ENCODE measurements at regions not wholly inside any gene's neighbourhood (a gene's known extent, or its start where the extent isn't known, plus 50 kb on each side); places are given as distances from the start of the nearest gene placed in this dataset.
"Not testable (repeated sequence)": the region's sequence is repeated elsewhere in the genome, so short reads cannot be mapped to it uniquely, and the experiment has no call there.

DNA sequence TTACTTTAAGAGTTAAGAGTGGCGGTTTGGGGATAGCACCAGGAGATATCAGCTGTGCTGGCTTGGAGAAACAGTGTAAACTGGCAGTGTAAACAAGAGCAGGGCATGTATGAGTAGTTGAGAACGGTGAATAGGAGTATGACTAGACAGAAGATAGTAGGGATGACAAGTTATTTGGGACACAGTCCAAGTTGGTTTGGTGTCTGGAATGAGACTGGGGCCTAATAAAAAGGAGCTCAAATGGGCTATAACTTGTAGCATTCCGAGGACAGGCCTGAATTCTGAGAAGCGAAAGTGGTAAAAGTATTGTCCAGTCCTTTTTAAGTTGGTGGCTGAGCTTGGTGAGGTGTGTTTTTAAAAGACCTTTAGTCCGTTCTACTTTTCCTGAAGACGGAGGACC, 883.9 kb upstream of the CITED2 start:
- in situ Hi-C loops (cut with MboI; ENCODE audit: low sequenced_read_pairs), result not testable (repeated sequence)

DNA sequence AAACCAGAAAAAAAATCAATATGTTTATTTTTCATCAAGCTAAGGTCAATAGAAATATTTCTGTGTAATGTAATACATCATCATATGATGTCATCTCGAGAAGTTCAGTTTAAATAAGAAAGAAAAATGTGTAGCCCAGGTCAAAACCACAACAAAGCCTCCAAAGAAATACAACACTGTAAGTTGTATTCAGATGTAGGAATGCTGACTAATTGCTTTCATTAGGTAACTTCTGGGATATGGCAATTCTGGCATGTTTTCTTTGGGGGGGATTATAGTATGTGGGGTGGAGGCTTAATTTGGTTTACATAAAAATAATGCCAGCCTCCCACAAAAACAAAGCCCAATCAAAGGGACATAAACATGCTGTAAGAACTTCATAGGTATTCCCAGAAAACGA, 881.8 kb upstream of the CITED2 start:
- in situ Hi-C loops (cut with MboI; ENCODE audit: low sequenced_read_pairs), result no loop called here

GRCh38 chr6:140253096-140253495, 878.6 kb upstream of the CITED2 start:
- in situ Hi-C loops (cut with MboI; ENCODE audit: low sequenced_read_pairs), result no loop called here

DNA sequence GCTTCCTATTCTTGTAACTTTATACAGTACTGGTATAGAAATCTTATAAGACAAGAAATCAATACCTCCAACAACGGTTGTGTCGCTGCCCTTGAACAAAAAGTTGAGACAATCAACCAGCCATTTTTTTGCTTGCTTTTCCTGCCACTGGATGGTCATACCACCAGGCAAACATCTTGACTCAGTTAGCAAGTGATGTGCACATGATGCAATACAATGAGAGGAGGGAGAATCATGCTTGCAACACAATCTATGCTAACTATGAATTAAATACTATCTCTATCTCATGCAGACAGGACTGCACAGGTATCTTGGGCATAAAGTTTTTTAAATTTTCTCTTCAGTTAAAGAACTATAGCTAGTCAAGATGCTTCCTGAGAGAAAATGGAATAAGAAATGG, 877.7 kb upstream of the CITED2 start:
- in situ Hi-C loops (cut with MboI; ENCODE audit: low sequenced_read_pairs), result no loop called here

DNA sequence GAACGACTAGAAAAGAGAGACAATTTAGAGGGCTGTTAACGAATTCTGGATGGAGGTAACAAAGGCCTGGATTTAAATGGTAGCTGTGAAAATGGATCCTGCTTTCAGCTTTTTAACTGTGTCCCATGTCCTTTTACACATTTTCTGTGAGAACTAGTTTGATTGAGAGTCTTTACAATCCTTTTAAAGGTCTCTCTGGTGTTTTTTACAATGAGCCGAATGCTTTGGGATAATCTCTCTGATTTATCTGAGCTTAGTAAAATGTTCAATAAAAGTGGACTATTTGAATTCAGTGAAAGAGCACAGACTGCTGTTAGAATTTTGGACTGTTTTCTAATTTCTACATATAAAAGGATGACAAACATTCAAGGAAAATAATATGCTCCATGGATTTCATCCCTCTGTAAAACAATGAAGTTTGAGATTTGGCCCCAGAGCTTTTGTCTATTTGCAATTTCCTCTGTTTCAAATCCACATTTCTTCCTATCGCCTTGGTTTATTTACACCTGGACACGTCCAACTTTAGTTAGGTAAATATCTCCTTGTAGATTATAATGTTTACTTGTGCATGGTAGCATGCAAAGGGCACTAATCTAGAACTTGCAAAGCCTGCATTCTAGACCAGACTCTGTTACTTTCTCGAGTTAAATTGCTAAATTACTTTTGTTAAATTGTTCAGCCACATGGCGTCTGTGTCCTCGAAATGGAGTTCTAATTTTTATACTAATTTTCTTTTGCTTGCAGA, 871.0 kb upstream of the CITED2 start:
- in situ Hi-C loops (cut with MboI; ENCODE audit: low sequenced_read_pairs), result no loop called here

DNA sequence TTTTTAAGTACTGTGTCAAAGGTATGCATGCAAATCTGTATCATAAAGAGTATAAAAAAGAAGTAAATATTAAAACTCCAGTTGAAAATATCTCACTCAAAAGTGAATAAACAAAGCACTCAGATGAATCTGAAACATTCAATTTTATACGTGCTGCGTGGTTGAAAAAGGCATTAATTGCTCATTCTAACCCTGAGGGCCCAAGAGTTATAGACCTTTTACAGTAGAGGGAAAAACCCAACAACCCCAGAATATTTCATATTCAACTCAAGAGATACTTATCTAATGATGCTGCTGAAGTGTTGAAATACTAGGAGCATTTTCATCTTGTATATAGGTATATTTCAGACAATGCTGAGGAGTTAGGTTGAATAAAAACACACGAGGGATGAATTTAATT, 862.8 kb upstream of the CITED2 start:
- in situ Hi-C loops (cut with MboI; ENCODE audit: low sequenced_read_pairs), result no loop called here

- in situ Hi-C loops (cut with MboI; ENCODE audit: low sequenced_read_pairs), result no loop called here
These were observed 862.3 kb upstream of the CITED2 start for GRCh38 chr6:140236732-140237131.

- in situ Hi-C loops (cut with MboI; ENCODE audit: low sequenced_read_pairs), result no loop called here
These were observed 855.8 kb upstream of the CITED2 start for GRCh38 chr6:140230282-140230681.

GRCh38 chr6:140228491-140228890, 854.0 kb upstream of the CITED2 start:
- in situ Hi-C loops (cut with MboI; ENCODE audit: low sequenced_read_pairs), result no loop called here

DNA sequence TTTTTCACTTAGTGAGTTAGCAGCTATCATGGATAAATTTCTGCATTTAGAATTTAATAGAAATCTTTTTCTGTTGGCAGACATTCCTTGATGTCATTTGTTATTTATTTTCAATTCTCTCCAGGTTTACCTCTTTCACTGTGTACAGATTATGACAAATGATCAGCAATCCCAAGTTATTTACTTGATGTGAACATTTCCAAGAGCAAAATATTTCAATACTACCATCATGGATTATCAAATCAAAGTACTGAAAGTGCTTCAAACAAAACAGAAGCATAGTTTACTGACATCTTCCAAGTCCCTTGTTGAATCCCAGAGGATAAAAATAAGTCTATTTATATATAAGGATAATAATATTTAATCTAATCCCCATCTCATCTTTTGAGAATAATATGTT, 852.2 kb upstream of the CITED2 start:
- in situ Hi-C loops (cut with MboI; ENCODE audit: low sequenced_read_pairs), result no loop called here

DNA sequence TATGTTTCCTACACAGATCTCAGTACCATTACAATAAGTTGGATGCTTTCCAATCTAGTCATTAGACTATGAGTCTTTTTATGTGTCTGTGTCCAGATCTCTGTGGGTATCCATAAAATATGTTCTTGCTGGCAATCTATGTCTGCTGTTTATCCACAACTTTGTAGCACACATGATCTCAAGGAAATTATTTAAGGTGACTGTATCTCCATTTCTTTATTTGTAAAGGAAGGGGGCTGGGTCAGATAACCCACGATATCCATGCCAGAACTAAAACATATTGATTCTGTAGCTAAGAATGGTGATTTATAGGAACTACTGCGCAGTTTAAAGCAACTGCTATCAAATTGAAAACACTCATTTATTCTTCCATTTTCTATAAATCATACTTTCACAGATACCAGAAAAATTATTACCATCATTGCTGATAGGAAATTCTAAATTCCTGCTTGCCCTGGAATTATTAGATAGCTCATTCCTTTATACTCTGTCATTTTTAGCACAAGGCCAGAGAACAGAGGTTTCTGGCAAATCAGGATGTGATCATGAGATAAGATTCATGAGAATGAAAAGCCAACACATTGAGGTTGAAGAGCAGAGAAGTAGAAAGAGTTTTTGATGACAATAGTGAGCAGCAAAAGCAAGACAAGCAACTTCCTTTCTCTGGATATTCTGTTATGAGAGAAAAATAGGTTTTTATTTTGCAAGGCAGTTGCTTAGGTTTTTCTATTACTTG, 851.4 kb upstream of the CITED2 start:
- in situ Hi-C loops (cut with MboI; ENCODE audit: low sequenced_read_pairs), result no loop called here

DNA sequence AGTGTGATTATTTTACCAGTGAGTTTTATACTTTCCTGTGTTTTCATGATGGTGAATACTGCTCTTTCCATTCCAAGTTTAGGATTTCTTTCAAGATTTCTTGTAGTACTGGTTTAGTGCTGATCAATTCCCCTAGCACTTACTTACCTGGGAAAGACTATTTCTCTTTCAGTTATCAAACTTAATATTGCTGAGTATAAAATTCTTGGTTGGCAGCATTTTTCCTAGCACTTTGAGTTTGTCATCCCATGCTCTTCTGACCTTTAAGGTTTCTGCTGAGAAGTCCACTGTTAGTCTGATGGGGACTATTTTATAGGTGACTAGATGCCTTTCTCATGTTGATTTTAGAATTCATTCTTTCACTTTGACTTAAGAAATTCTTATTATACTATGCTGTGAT, 842.8 kb upstream of the CITED2 start:
- in situ Hi-C loops (cut with MboI; ENCODE audit: low sequenced_read_pairs), result no loop called here

- in situ Hi-C loops (cut with MboI; ENCODE audit: low sequenced_read_pairs), result no loop called here
These were observed 835.3 kb upstream of the CITED2 start for GRCh38 chr6:140209775-140210174.

DNA sequence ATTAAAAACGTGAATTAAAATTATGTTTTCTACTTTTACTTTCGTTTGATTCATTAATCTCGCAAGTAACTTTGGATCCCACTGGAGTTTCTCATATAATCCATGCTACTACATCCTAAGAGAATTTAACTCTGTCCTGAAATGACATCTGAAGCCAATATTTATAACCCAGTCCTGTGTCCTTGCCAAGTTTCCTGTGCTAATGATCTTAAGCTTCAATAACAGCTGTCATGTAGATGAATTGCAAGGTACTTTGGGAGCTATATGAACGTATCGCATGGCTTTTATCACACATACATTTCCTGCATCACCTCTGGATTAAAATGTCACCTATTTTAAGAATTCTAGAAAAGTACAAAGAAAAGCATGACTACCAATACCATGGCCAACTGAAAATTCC, 833.8 kb upstream of the CITED2 start:
- in situ Hi-C loops (cut with MboI; ENCODE audit: low sequenced_read_pairs), result no loop called here

GRCh38 chr6:140205795-140206593, 831.5 kb upstream of the CITED2 start:
- in situ Hi-C loops (cut with MboI; ENCODE audit: low sequenced_read_pairs), result no loop called here

GRCh38 chr6:140204154-140204553, 829.7 kb upstream of the CITED2 start:
- in situ Hi-C loops (cut with MboI; ENCODE audit: low sequenced_read_pairs), result no loop called here

- in situ Hi-C loops (cut with MboI; ENCODE audit: low sequenced_read_pairs), result no loop called here
These were observed 829.3 kb upstream of the CITED2 start for GRCh38 chr6:140203661-140204147.

DNA sequence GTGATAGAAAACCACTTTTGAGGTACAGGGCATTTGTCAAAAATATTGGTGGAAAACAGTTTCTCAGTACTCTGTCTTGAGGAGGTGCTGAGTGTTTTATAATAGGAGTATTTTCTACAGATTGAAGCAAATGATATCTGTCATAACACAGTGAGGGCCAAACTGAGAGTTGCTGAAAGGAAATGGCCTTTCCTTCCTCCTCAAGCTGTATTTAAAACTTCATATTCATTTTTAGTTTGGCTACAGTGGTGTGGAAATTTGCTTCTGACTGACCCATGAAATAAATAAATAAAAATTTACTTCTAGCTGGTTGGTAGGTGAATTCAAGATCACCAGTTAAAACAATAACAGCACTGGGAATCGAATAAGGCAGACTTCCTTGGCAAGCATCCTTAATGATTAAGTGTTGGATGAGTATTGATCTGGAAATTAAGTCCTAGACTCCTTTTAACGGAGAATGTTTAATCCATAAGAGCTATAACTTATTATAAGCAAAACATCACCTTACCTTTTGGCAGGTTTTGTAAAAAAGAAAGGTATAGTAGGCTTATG, 828.6 kb upstream of the CITED2 start:
- in situ Hi-C loops (cut with MboI; ENCODE audit: low sequenced_read_pairs), result no loop called here

- in situ Hi-C loops (cut with MboI; ENCODE audit: low sequenced_read_pairs), result no loop called here
These were observed 827.5 kb upstream of the CITED2 start for GRCh38 chr6:140201787-140202458.

DNA sequence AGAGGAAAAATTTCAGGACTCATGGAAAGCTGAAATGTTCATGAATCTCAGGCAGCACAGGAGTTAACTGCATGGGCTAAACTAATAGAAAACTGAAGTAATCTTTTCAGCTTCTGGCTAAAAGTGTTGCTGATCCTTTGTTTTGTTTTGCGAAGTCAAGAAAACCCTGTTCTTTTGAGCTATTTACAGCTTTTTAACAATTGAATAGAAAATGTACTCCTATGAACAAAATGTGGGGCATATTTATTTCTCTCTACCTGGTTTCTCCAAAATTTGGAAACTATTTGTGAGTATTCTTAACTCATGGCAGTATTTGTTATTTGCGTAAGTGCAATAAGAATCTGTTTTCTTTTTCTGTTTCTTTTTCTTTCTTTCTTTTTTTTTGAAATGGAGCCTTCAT, 818.8 kb upstream of the CITED2 start:
- in situ Hi-C loops (cut with MboI; ENCODE audit: low sequenced_read_pairs), result no loop called here

DNA sequence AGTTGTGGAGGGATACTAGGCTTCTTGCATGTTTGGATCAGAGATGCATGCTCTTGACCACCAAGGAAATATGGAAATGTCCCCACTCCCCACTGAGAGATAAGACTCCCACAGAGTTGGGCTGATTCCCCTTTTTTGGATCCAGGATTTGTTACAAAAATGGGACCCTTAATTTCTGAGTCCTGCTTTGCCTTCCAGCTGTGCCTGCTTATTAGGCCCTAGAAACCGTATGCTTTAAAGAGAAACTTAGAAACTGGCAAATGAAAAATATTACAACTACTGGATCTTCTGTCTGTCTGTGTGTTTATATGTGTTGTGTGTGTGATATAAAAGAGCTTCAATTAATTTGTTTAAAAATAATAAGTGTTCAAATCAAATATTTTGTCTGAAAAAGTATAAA, 817.6 kb upstream of the CITED2 start:
- in situ Hi-C loops (cut with MboI; ENCODE audit: low sequenced_read_pairs), result no loop called here
